Astrocyte (in vitro differentiated cells and primary cell): ENCODE measurements at regions not wholly inside any gene's neighbourhood (a gene's known extent, or its start where the extent isn't known, plus 50 kb on each side); places are given as distances from the start of the nearest gene placed in this dataset.

Experiments used
- CTCF ChIP-seq: IDR thresholded peaks from 2 replicates; pipeline ENCODE4 v1.5.1; 2011; ENCODE audit warnings: low read depth, mild to moderate bottlenecking, inconsistent platforms, low read length, moderate library complexity; ENCODE audit not compliant: insufficient read depth
- EZH2 ChIP-seq: IDR thresholded peaks from 2 replicates; pipeline ENCODE4 v1.6.1; 2012; ENCODE audit warnings: mild to moderate bottlenecking, low read length, inconsistent platforms; ENCODE audit not compliant: insufficient read depth

DNA sequence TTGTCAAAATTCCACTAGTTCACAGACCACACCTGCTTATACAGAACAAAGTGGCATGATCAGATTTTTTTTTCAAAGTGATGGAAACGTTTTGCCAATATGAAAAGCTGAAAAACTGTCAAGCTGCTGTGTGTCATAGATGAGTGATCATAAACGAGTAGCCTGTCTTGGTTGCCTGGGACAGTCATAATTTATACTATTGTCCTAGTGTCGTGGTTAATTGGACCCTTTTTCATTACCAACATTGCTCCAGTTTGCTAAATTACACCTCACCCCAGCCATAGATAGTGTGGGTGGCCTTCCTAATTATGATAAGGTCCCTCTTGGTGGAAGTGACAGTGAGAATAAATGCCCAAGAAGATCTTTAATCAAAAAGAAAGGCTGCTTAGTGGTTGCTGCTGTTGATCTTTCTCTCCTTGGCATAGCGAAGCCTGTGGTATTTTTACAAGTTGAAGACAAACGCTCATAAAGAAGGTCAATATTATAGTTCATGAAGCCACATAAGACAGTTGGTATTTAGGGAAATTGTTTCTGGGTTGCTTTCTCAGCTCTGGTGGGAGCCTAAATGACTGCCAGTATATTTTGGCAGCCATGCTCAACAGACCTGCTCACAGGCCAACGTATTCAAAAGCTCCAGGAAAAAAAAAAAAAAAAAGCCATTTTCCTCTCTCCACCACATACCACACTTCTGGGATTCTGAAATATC, 478.1 kb downstream of the PLA2G4A start:
- no peak for TF ChIP-seq CTCF
- TF ChIP-seq EZH2 = no peak
